Astrocyte of the cerebellum (primary cell): ENCODE measurements at regions not wholly inside any gene's neighbourhood (a gene's known extent, or its start where the extent isn't known, plus 50 kb on each side); places are given as distances from the start of the nearest gene placed in this dataset.
A peak's percentile ranks its signal among the peaks of the same experiment; 100 is the strongest.

Experiments used
- DNase-seq: peaks from one replicate; pipeline ENCODE4 v3.0.0-alpha.2; 2011; ENCODE audit warnings: low read depth
- H3K4me3 ChIP-seq: 2 replicates; pipeline ENCODE4 v1.5.1; 2011; ENCODE audit warnings: mild to moderate bottlenecking, low read depth, low read length, moderate library complexity
- in situ Hi-C: cut with HindIII; loops from 2 replicates; pipeline ENCODE4 v1.10.0; 2017; ENCODE audit warnings: low sequenced_read_pairs
- TF ChIP-seq, protein P1 (sequence below): IDR thresholded peaks from 2 replicates; pipeline ENCODE4 v1.5.1; 2012; ENCODE audit warnings: low read length, low read depth, moderate library complexity, mild to moderate bottlenecking; ENCODE audit errors: missing control alignments

DNA sequence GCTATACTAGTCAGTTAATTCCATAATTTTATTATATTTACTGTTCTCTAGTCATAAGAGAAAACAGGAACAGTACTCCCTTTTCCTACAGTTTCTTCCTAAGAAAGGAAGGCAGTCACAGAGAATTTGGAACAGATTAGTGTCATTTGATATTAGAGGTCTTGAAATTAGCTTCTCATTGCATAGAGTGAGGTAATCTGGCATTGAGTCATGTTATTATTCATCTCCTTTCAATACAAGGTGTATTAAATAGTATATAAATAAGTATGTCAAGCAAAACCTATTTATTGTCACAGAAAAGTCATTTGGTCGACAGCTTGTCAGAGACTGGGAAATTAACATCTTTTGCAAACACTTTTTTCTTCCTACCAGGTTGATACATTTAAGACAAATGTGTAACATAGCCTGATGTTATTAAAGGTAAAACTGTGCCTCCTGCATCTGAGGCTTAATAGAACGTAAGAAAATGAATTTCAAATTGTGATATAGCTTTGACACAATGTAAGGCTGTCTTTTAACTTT is 753.1 kb upstream of the FRG1 start:
- TF ChIP-seq, protein P1, sequence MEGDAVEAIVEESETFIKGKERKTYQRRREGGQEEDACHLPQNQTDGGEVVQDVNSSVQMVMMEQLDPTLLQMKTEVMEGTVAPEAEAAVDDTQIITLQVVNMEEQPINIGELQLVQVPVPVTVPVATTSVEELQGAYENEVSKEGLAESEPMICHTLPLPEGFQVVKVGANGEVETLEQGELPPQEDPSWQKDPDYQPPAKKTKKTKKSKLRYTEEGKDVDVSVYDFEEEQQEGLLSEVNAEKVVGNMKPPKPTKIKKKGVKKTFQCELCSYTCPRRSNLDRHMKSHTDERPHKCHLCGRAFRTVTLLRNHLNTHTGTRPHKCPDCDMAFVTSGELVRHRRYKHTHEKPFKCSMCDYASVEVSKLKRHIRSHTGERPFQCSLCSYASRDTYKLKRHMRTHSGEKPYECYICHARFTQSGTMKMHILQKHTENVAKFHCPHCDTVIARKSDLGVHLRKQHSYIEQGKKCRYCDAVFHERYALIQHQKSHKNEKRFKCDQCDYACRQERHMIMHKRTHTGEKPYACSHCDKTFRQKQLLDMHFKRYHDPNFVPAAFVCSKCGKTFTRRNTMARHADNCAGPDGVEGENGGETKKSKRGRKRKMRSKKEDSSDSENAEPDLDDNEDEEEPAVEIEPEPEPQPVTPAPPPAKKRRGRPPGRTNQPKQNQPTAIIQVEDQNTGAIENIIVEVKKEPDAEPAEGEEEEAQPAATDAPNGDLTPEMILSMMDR, result no peak

DNA sequence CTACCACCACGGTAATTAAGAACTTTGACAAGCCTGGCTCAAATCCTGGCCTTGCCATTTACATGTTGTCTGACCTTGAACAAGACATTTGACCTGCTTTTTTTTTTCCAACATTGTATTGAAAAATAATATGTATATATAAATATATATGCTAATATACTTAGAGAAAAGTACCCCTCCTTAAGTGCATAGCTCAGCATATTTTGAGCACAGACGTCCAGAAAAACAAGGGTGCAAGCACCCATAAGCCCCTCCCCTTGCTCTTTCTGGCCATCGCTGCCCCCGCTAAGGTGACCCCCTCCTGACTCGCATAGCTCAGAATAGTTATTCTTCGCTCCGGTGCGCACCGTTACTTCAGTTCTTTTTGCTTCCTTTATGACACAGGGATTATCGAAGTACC is 742.0 kb upstream of the FRG1 start:
- DNase-seq, result no peak
- in situ Hi-C loops, result no loop called here
- TF ChIP-seq, protein P1, result no peak
- no peak overlapping the region for H3K4me3 ChIP-seq

More for the DNA sequence above, 753.1 kb upstream of the FRG1 start:
- H3K4me3 ChIP-seq, result no peak overlapping the region
- no peak for DNase-seq
- in situ Hi-C loops, result no loop called here

DNA sequence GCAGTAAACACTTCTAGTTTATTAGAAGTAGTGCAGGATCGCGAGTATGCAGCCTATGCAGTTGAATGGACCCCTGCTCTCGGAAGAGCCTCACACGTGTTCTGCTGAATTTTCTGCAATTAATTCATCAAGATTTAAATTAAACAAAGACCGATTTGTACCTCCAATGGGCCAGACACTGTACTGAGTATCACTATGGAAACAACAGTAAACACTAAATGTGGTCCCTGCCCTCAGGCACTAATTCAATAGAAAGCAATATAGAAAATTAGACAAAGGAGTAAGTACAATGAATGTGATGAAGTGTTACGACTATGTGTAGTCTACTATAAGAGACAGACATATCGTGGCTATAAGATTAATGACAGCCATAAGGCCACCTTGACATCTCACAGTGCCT is 740.3 kb upstream of the FRG1 start:
- no peak overlapping the region for H3K4me3 ChIP-seq
- DNase-seq, result no peak
- TF ChIP-seq, protein P1, result no peak
- in situ Hi-C loops, result no loop called here

DNA sequence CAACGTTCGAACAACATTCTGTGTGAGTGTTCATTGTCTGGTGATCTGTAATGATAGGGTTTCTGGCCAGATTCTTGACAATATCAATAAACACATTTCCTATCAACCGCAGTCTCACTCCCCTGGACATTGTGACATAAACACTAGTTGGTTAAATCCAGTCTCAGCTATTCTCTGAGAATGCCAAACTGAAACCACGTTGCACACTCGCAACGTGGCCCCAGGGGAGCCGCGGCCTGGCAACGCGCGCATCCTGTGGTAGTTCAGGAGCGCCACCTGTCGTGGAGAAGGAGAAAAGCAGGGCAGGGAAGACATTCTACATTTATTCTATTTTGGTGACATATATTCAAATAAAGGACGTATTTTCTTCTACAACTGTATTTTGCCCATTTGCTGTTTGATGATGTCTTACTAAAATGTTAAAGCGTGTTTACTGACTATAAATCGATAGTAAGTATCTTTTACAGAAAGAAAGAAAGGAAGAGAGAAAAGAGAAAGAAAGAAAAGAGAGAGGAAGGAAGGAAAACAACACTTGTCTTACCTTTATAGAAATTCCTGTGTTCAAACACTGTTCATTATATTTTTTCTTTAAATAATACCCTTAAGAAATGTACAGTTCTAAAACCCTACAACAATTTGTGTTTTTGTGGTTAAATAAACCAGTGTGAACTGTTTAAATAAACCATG is 738.3 kb upstream of the FRG1 start:
- TF ChIP-seq, protein P1, result peak; percentile 80
- DNase-seq, result peak; percentile 43
- no peak overlapping the region for H3K4me3 ChIP-seq
- in situ Hi-C loops, result no loop called here

DNA sequence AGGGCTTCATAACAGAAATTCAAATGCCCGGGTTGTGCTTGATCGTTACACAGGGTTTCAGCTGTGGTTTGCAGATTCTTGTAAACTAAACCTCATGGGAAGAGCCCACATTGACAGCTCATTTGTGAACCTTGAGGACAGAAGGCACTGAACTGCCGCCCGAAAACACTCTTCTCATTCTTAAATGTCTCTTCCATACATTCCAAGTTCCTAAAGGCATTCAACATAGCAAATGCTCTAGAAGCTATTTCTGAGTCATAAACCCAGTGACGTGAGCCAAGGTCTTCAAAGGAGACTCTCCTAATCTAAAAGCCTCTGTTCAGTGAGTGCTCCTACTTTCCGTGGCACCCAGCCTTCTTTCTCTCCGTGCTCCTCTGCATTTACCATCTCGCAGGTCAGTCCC is 737.8 kb upstream of the FRG1 start:
- DNase-seq, result no peak
- TF ChIP-seq, protein P1, result no peak
- in situ Hi-C loops, result no loop called here
- H3K4me3 ChIP-seq, result no peak overlapping the region

DNA sequence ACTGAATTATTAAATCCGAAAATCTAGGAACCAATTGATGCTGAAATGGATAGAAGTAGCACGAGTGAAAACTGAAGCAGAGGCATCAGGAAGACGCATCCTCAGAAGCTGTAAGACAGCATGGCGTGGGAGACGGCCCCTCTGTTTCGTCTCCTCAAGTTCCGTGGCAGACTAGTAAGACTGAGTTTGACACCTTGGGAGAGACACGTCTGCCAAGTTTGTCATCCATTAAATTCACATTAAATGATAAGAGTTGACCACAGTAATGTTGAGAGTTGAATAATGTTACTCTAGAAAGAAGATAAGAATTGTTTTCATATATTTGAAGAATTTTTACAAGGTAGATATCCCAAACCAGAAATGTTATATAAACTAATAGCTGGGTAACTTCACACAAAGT is 736.1 kb upstream of the FRG1 start:
- no peak for DNase-seq
- in situ Hi-C loops, result no loop called here
- H3K4me3 ChIP-seq, result no peak overlapping the region
- TF ChIP-seq, protein P1, result no peak
